ENCODE measurements at regions not wholly inside any gene's neighbourhood (a gene's known extent, or its start where the extent isn't known, plus 50 kb on each side); places are given as distances from the start of the nearest gene placed in this dataset.

GRCh38 chr10:14468023-14468441 lies 137.3 kb upstream of the FRMD4A start:
- DNase-seq (ENCODE audit: low spot score), result no peak

DNA sequence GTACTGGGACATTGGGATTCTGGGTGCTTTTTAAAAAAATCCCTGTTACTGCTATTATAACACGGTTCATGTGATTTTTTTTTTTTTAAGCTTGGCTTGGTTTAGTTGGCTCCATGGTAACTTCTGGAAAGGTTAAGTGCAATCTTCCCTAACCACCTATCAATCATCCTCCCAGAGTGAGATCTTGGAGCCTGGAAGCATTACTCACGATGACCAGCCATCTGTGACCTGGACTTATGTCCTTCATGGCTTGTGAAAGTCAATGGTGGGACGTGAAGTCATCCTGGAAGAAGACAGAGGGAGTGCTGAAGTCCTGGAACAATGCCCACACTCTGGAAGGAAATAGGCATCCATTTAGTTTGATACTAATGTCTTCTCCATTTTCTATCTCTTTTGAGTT lies 135.5 kb upstream of the FRMD4A start:
- no peak for DNase-seq (ENCODE audit: low spot score)

GRCh38 chr10:14460447-14460846 lies 129.7 kb upstream of the FRMD4A start:
- DNase-seq (ENCODE audit: low spot score), result no peak

- no peak for DNase-seq (ENCODE audit: low spot score)
These were observed 128.9 kb upstream of the FRMD4A start for GRCh38 chr10:14459665-14460064.

DNA sequence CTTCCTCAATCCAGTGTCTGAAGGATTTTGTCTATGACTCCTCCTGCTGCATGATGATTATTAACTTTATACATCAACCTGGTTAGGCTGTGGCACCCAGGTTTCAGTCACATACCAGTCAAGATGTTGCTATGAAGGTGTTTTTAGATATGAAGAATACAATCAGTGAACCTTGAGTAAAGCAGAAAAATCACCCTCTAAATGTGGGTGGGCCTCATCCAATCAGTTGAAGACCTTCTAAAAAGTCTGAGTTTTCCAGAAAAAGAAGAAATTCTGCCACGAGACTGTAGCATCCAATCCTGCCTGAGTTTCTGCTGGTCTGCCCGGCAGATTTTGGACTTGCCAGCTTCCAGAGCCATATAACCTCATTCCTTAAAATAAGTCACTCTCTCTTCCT lies 126.1 kb upstream of the FRMD4A start:
- DNase-seq (ENCODE audit: low spot score), result no peak

- no peak for DNase-seq (ENCODE audit: low spot score)
These were observed 125.6 kb upstream of the FRMD4A start for GRCh38 chr10:14456218-14456869.

- no peak for DNase-seq (ENCODE audit: low spot score)
These were observed 123.9 kb upstream of the FRMD4A start for GRCh38 chr10:14454629-14455028.

DNA sequence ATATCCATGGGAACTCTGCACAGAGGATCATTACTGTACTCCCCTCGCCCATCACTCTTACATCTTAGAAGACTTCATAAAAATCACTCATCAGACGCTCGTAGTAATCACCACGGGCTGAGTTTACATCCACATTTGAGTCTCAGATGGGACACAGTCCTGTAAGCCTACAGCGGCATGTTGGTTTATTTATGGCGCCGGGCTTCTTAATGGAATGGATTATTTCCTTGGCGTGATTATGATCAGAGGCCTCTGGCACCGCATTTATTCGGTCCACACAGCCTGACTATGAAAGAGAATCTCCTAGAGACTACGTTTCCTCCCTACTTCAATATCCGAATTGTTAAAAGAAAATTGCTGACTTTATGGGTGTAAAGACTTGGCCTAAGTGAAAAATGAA lies 123.5 kb upstream of the FRMD4A start:
- DNase-seq (ENCODE audit: low spot score), result no peak

GRCh38 chr10:14453593-14453992 lies 122.9 kb upstream of the FRMD4A start:
- no peak for DNase-seq (ENCODE audit: low spot score)

GRCh38 chr10:14451341-14451740 lies 120.6 kb upstream of the FRMD4A start:
- no peak for DNase-seq (ENCODE audit: low spot score)

DNA sequence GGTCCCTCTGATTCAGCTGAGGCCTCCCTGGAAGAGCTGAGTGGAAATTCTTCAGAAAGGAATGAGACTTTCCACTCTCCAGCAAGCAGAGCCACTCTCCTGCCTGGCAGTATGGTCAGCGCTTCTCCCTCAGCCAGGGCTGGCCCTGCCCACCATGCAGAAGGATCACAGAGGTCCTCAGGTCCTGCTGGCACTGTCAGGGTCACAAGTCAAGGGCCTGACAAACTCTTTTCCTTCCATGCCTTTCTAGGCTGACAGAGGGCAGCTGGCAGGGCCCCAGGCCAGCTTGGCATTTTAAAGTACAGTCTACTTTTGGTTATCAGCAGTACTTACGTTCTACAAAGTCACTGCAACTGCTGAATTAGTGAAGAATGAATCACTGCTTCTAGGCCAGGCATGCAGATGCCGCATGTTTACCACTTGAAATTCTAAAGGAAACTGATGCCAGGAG lies 119.3 kb upstream of the FRMD4A start:
- DNase-seq (ENCODE audit: low spot score), result no peak

GRCh38 chr10:14449293-14449815 lies 118.6 kb upstream of the FRMD4A start:
- no peak for DNase-seq (ENCODE audit: low spot score)

DNA sequence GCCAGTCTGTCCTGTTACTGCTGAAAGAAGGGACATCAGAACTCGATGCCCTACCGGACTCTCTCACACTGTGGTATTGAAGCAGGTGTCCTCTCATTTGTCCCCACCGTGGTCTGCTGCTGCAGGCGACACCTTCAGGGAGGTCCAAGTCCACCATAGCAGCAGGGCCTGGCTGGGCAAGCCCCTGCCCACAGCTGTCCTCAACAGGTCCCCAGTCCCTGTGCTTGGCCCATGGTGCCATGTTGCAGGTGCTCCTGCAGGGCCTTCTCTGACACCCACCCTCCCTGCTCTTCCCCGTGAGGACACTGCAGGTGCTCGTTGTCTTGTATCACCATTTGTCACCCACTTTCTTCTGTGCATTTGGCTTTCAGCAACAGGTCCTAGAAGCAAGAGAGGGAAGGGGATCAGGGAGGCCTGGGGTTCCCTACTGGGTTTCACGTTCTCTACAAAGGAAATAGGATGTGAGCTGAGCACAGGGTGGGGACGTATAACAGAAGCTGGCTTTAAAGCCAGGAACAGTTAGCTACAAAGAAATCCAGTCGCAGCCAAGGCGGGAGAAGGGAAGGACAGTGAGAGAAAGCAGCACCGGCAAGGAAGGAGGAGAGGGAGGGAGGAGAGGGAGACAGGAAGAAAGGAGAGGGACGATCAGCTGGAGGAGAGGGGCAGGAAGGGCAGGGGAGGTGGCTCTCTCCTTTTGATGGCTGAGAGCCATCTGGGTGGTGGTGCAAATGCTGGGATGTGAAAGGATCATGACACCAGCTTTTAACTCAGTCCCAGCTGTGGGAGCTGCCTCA lies 117.7 kb upstream of the FRMD4A start:
- no peak for DNase-seq (ENCODE audit: low spot score)

GRCh38 chr10:14447094-14447839 lies 116.5 kb upstream of the FRMD4A start:
- no peak for DNase-seq (ENCODE audit: low spot score)

DNA sequence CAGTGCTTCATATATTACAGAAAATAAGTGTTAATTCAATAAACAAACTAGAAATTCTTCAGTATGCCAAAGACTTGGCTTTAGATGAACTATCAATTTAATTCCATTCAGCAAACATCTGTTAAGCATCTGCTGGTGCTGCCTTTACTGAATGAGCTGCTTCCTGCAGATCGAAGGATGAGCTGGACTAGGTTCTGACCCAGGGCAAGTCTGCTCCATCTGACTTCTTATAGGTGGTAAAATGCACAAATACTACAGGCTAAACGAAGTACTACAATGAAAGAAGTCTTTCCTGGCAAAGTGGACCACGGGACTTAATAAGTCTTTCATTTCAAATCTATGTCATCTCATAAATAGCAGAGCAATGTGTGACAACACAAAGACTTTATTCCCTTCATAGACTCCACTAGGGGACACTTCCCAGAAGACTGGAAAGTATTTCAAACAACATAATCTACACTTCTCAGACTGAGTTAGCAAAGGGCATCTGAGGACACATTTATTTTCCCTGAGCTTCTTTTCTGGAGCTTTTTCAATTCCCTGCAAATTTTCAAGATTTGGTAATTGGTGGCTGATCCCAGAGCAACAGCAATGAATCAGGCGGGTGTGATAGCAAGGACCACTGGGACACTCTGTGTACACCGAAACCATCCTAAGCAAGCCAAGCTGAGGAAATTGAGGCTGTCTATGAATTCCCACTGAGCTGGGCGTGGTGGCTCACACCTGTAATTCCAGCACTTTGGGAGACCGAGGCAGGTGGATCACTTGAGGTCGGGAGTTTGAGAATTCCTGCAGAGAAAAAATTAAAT lies 108.9 kb upstream of the FRMD4A start:
- no peak for DNase-seq (ENCODE audit: low spot score)

- DNase-seq (ENCODE audit: low spot score), result no peak
These were observed 107.9 kb upstream of the FRMD4A start for GRCh38 chr10:14438576-14438975.

- DNase-seq (ENCODE audit: low spot score), result no peak
These were observed 107.3 kb upstream of the FRMD4A start for GRCh38 chr10:14438057-14438456.

GRCh38 chr10:14435976-14436632 lies 105.4 kb upstream of the FRMD4A start:
- no peak for DNase-seq (ENCODE audit: low spot score)

DNA sequence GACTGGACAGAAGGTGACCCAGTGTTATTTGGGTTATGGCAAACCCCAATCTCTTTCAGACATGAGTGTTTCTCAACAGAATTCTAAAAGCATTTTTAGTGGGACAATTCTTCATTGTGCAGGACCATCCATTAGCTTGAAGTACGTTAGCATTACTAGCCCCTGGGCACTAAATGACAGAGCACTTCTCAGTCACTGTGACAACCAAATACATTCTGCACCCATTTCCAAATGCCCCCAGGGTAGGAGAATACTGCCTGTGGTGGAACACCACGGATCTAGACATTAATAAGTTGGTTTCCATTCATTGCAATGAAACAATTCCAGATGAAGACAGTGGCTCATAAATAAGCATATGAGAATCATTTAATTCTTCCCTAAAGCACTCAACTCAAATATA lies 102.4 kb upstream of the FRMD4A start:
- DNase-seq (ENCODE audit: low spot score), result no peak

GRCh38 chr10:14431868-14432267 lies 101.1 kb upstream of the FRMD4A start:
- no peak for DNase-seq (ENCODE audit: low spot score)

DNA sequence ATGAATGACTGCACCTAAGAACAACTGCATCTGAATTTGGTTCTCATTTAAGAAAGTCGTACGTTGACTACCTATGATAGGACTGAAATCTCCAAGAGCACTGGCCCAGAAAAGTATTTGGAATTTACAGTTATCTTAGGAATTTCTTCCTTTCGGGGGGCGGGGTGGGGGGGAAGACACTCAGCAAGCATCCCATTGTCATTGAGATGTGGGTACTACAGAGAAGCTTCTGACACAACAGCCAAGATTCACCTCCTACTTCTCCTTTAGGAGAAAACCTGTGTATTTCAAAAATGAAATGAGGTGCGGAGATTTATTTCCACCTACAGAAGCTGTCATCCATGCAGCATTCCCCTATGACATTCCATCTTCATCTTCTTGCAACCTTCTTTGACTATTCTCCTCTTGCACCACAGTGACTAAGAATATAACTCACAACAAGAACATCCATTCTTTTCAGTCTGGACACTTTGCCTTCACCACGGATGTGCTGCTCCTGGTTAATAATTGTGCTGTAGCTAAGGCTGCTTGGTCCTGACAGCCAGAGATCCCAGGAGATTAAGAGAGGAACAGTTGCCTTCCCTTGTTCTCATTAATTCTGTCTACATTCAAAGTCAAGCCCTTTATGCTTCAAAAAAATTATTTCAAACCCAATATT lies 98.4 kb upstream of the FRMD4A start:
- no peak for DNase-seq (ENCODE audit: low spot score)

Measured in globus pallidus (tissue), 1 donor.